GM12891 (cell line): ENCODE measurements at regions not wholly inside any gene's neighbourhood (a gene's known extent, or its start where the extent isn't known, plus 50 kb on each side); places are given as distances from the start of the nearest gene placed in this dataset.
"Not testable (repeated sequence)": the region's sequence is repeated elsewhere in the genome, so short reads cannot be mapped to it uniquely, and the experiment has no call there.

Source experiments
- POLR2A ChIP-seq: IDR thresholded peaks from 2 replicates; pipeline ENCODE4 v1.6.1; 2011; ENCODE audit warnings: low read depth, low read length, control low read depth
- POLR2AphosphoS5 ChIP-seq: IDR thresholded peaks from 2 replicates; pipeline ENCODE4 v1.6.1; 2011; ENCODE audit warnings: low read depth, low read length, control low read depth
- POU2F2 ChIP-seq: IDR thresholded peaks from 2 replicates; pipeline ENCODE4 v1.6.1; 2011; ENCODE audit warnings: low read depth, mild to moderate bottlenecking, control low read depth, low read length, moderate library complexity

DNA sequence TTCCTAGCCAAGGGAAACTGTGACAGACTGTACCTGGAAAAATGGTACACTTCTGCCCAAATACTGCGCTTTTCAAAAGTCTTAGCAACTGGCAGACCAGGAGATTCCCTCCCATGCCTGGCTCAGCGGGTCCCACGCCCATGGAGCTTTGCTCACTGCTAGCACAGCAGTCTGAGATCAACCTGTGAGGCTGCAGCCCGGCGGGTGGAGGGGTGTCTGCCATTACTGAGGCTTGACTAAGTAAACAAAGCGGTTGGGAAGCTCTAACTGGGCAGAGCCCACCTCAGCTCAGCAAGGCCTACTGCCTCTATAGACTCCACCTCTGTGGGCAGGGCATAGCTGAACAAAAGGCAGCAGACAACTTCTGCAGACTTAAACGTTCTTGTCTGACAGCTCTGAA lies 74.5 kb downstream of the CFAP44 start:
- TF ChIP-seq POLR2AphosphoS5, POU2F2, POLR2A: not testable (repeated sequence)
